Lung (tissue), 11 donors: ENCODE measurements at regions not wholly inside any gene's neighbourhood (a gene's known extent, or its start where the extent isn't known, plus 50 kb on each side); places are given as distances from the start of the nearest gene placed in this dataset.

ENCODE experiments used
- ATAC-seq: fragments of 200-7000 bp; cut with Tn5 transposase; one replicate; pipeline ENCODE4 v1.9.1; 2020; ENCODE audit warnings: moderate number of reproducible peaks; ENCODE audit not compliant: insufficient read depth, low FRiP score
- DNase-seq, 3 donors: peaks; one replicate each; pipeline ENCODE4 v3.0.0-alpha.2; 2013 to 2017
- H3K27ac ChIP-seq, 2 donors: one replicate each; pipeline ENCODE4 v1.5.1; 2013; ENCODE audit warnings: mild to moderate bottlenecking in 2 of 2, moderate library complexity in 2 of 2, control low read depth in 1 of 2, inconsistent platforms in 1 of 2, low read depth in 1 of 2, low read length in 1 of 2
- H3K27me3 ChIP-seq, 3 donors: one replicate each; pipeline ENCODE4 v1.5.1; 2013; ENCODE audit warnings: low read length in 2 of 3; ENCODE audit not compliant: control insufficient read depth in 3 of 3, insufficient read depth in 3 of 3
- H3K36me3 ChIP-seq, 4 donors: one replicate each; pipeline ENCODE4 v1.5.1; 2013; ENCODE audit warnings: low read length in 4 of 4, mild to moderate bottlenecking in 1 of 4, moderate library complexity in 1 of 4; ENCODE audit not compliant: control insufficient read depth in 4 of 4, insufficient read depth in 4 of 4
- H3K4me1 ChIP-seq, 5 donors: one replicate each; pipeline ENCODE4 v1.5.1; 2013; ENCODE audit warnings: low read length in 5 of 5, mild to moderate bottlenecking in 2 of 5, moderate library complexity in 1 of 5; ENCODE audit not compliant: control insufficient read depth in 5 of 5, insufficient read depth in 5 of 5
- H3K4me3 ChIP-seq: one replicate; pipeline ENCODE4 v1.5.1; 2013; ENCODE audit warnings: mild to moderate bottlenecking, control low read depth, moderate library complexity
- H3K9ac ChIP-seq, 2 donors: one replicate each; pipeline ENCODE4 v1.5.1; 2013; ENCODE audit warnings: low read length in 2 of 2, control low read depth in 1 of 2; ENCODE audit not compliant: insufficient read depth in 1 of 2
- H3K9me3 ChIP-seq, 4 donors: one replicate each; pipeline ENCODE4 v1.5.1; 2013; ENCODE audit warnings: low read length in 3 of 4, mild to moderate bottlenecking in 1 of 4, moderate library complexity in 1 of 4; ENCODE audit not compliant: control insufficient read depth in 4 of 4, insufficient read depth in 3 of 4
- WGBS, 2 donors: extraction: QIAGEN DNeasy Blood & Tissue Kit; methylation state at CpG; one replicate each; pipeline ENCODE4 v1.1.7; 2013; 5-methylcytosine and 5-hydroxymethylcytosine counted together
- TF ChIP-seq, protein P1 (sequence below): IDR thresholded peaks from 2 replicates; pipeline ENCODE4 v1.5.1; 2012; ENCODE audit warnings: mild to moderate bottlenecking; ENCODE audit errors: control extremely low read depth, extremely low read depth
- donor health status: control.
- donor health status: control.
- donor health status: Bipolar disorder and iron deficiency.
- donor health status: healthy.
- donor health status: DM: yes; HTN: yes; CAD: no.

DNA sequence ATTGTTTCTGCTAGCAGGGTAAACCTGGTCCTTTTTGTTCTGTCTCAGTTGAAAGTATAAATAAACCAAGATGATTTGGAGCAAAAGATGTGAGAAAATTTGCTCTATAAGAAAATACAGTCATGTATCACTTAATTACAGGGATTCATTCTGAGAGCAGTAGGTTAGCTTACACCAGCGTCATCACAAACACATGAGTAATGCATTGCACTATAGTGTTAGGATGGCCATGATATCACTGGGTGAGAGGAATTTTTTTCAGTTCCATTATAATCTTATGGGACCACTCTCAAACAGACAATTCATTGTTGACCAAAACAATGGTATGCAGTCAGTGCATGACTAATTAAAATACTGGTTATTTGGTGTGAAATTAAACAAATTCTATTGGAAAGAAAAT, 430.9 kb downstream of the CHSY3 start:
- no peaks in the 10 kb centered on the region for H3K27me3 ChIP-seq
- no peak overlapping the region for H3K9ac ChIP-seq
- H3K9me3 ChIP-seq: peaks cover 0 to 4% (median 0%) of the 10 kb centered on the region in 4 donors
- H3K27ac ChIP-seq: no peak overlapping the region
- ATAC-seq: no peak
- no peaks in the 10 kb centered on the region for H3K4me1 ChIP-seq
- TF ChIP-seq, protein P1, sequence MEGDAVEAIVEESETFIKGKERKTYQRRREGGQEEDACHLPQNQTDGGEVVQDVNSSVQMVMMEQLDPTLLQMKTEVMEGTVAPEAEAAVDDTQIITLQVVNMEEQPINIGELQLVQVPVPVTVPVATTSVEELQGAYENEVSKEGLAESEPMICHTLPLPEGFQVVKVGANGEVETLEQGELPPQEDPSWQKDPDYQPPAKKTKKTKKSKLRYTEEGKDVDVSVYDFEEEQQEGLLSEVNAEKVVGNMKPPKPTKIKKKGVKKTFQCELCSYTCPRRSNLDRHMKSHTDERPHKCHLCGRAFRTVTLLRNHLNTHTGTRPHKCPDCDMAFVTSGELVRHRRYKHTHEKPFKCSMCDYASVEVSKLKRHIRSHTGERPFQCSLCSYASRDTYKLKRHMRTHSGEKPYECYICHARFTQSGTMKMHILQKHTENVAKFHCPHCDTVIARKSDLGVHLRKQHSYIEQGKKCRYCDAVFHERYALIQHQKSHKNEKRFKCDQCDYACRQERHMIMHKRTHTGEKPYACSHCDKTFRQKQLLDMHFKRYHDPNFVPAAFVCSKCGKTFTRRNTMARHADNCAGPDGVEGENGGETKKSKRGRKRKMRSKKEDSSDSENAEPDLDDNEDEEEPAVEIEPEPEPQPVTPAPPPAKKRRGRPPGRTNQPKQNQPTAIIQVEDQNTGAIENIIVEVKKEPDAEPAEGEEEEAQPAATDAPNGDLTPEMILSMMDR: no peak
- no peaks in the 10 kb centered on the region for H3K36me3 ChIP-seq
- no peak overlapping the region for H3K4me3 ChIP-seq
- no peak for DNase-seq
- whole genome bisulfite sequencing, 2 donors: 81 to 82% methylated on average over 1 of the region's 1 CpG

DNA sequence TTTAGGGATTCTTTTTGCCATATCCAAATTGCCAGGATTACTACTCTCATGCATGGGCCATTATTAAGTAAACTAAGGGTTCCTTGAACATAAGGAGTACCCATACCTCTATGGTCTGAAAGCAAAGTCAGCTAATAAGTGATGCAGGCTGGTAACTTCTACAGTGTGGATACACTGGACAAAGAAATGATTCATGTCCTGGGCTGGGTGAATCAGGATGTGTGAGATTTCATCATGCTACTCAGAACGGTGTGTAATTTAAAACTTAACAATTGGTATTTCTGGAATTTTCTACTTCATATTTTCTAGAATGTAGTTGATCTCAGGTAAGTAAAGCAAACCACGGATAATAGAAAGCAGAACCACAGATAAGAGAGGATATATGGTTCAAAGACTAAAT, 428.8 kb downstream of the CHSY3 start:
- WGBS, 2 donors: 62 to 63% methylated on average over 2 of the region's 2 CpGs
- DNase-seq (no peak), ATAC-seq (no peak)
- H3K36me3 ChIP-seq: no peaks in the 10 kb centered on the region
- TF ChIP-seq, protein P1: no peak
- no peak overlapping the region for H3K4me3 ChIP-seq
- H3K9me3 ChIP-seq: peaks cover 0 to 6% (median under 1%) of the 10 kb centered on the region in 4 donors
- H3K4me1 ChIP-seq: no peaks in the 10 kb centered on the region
- no peak overlapping the region for H3K27ac ChIP-seq
- no peaks in the 10 kb centered on the region for H3K27me3 ChIP-seq
- no peak overlapping the region for H3K9ac ChIP-seq

- TF ChIP-seq, protein P1: no peak
- no peak overlapping the region for H3K9ac ChIP-seq
- WGBS, 2 donors: 93 to 95% methylated on average over 3 of the region's 3 CpGs
- no peak for DNase-seq
- ATAC-seq: no peak
- no peak overlapping the region for H3K27ac ChIP-seq
- no peaks in the 10 kb centered on the region for H3K36me3 ChIP-seq
- H3K9me3 ChIP-seq: peaks cover 0 to 6% (median under 1%) of the 10 kb centered on the region in 4 donors
- no peak overlapping the region for H3K4me3 ChIP-seq
- no peaks in the 10 kb centered on the region for H3K4me1 ChIP-seq
- no peaks in the 10 kb centered on the region for H3K27me3 ChIP-seq
Observed at GRCh38 chr5:130331332-130331731, 427.1 kb downstream of the CHSY3 start.

GRCh38 chr5:130324953-130325671, 420.8 kb downstream of the CHSY3 start:
- H3K4me3 ChIP-seq: no peak overlapping the region
- no peak for DNase-seq
- WGBS, 2 donors: 80% methylated on average over 7 of the region's 7 CpGs
- peaks cover 0 to 3% (median under 1%) of the 10 kb centered on the region in 4 donors for H3K9me3 ChIP-seq
- no peak for ATAC-seq
- no peak overlapping the region for H3K9ac ChIP-seq
- no peaks in the 10 kb centered on the region for H3K4me1 ChIP-seq
- no peaks in the 10 kb centered on the region for H3K36me3 ChIP-seq
- no peak overlapping the region for H3K27ac ChIP-seq
- H3K27me3 ChIP-seq: no peaks in the 10 kb centered on the region
- TF ChIP-seq, protein P1: no peak
